Fibroblast of lung (primary cell): ENCODE measurements at regions not wholly inside any gene's neighbourhood (a gene's known extent, or its start where the extent isn't known, plus 50 kb on each side); places are given as distances from the start of the nearest gene placed in this dataset.

Source experiments
- DNase-seq, 2 donors: peaks; one replicate each; pipeline versions ENCODE4 v3.0.0 to v3.0.0-alpha.2; 2010; ENCODE audit warnings: low read depth in 2 of 2
- H2AFZ ChIP-seq: 2 replicates; pipeline ENCODE4 v1.5.1; 2012; ENCODE audit warnings: low read length, control low read depth, inconsistent platforms
- H3K27ac ChIP-seq: 2 replicates; pipeline ENCODE4 v1.5.1; 2011; ENCODE audit warnings: low read length, control low read depth; ENCODE audit not compliant: insufficient read depth
- H3K27me3 ChIP-seq: 2 replicates; pipeline ENCODE4 v1.5.1; 2011; ENCODE audit warnings: mild to moderate bottlenecking, low read length; ENCODE audit not compliant: control insufficient read depth, insufficient read depth
- H3K36me3 ChIP-seq: 2 replicates; pipeline ENCODE4 v1.5.1; 2011; ENCODE audit warnings: low read length; ENCODE audit not compliant: control insufficient read depth, insufficient read depth
- H3K4me1 ChIP-seq: 2 replicates; pipeline ENCODE4 v1.5.1; 2011; ENCODE audit warnings: low read length; ENCODE audit not compliant: control insufficient read depth, insufficient read depth; ENCODE audit errors: extremely low read depth
- H3K4me2 ChIP-seq: 2 replicates; pipeline ENCODE4 v1.5.1; 2011; ENCODE audit warnings: low read length, control low read depth; ENCODE audit not compliant: insufficient read depth; ENCODE audit errors: extremely low read depth
- H3K4me3 ChIP-seq, 4 experiments: fragments of 200-600 bp in 1 of 4; sonication (generic) in 1 of 4; replicated peaks in 1 of 4; 2 replicates each; pipeline ENCODE4 v1.5.1; 2011 to 2016; ENCODE audit warnings: low read length in 4 of 4, low read depth in 3 of 4, mild to moderate bottlenecking in 3 of 4, control low read depth in 2 of 4, inconsistent platforms in 1 of 4, mixed read lengths in 1 of 4; ENCODE audit not compliant: insufficient read depth in 1 of 4; ENCODE audit errors: control extremely low read depth in 1 of 4
- H3K79me2 ChIP-seq: 2 replicates; pipeline ENCODE4 v1.5.1; 2012; ENCODE audit warnings: mild to moderate bottlenecking, low read length, inconsistent platforms; ENCODE audit not compliant: control insufficient read depth, insufficient read depth
- H3K9ac ChIP-seq: 2 replicates; pipeline ENCODE4 v1.5.1; 2011; ENCODE audit warnings: mild to moderate bottlenecking, low read length, control low read depth; ENCODE audit not compliant: insufficient read depth
- H3K9me3 ChIP-seq: 2 replicates; pipeline ENCODE4 v1.5.1; 2012; ENCODE audit warnings: low read depth, low read length; ENCODE audit not compliant: control insufficient read depth, insufficient read depth
- H4K20me1 ChIP-seq: 2 replicates; pipeline ENCODE4 v1.5.1; 2011; ENCODE audit warnings: low read length; ENCODE audit not compliant: control insufficient read depth, insufficient read depth; ENCODE audit errors: extremely low read depth
- CTCF ChIP-seq, 2 donors: IDR thresholded peaks in 1 of 2; conservative IDR thresholded peaks in 1 of 2; 1 replicate in 1 of 2; 2 replicates in 1 of 2; pipeline ENCODE4 v1.5.1; 2011 to 2012; ENCODE audit warnings: low read length in 2 of 2, control low read depth in 1 of 2, inconsistent platforms in 1 of 2, low read depth in 1 of 2, mild to moderate bottlenecking in 1 of 2
- EZH2 ChIP-seq: IDR thresholded peaks from 2 replicates; pipeline ENCODE4 v1.5.1; 2012; ENCODE audit warnings: low read length, control low read depth, mild to moderate bottlenecking; ENCODE audit errors: missing control alignments

GRCh38 chr13:88339271-88339741 is 668.1 kb downstream of the SLITRK5 start:
- no peak for DNase-seq

GRCh38 chr13:88345171-88345847 is 674.1 kb downstream of the SLITRK5 start:
- H3K9ac ChIP-seq: no peak overlapping the region
- no peaks in the 10 kb centered on the region for H3K27me3 ChIP-seq
- no peaks in the 10 kb centered on the region for H3K36me3 ChIP-seq
- TF ChIP-seq CTCF (conservative IDR thresholded peaks at IDR 0.05 in 1 of 2, IDR thresholded peaks at IDR 0.05 in 1 of 2; ENCODE audit: low read depth in 1 of 2, low read length in 2 of 2) (no peak), EZH2 (no peak)
- no peak overlapping the region for H3K4me2 ChIP-seq
- no peaks in the 10 kb centered on the region for H4K20me1 ChIP-seq
- no peak overlapping the region for H2AFZ ChIP-seq
- no peaks in the 10 kb centered on the region for H3K79me2 ChIP-seq
- H3K9me3 ChIP-seq: no peaks in the 10 kb centered on the region
- H3K4me1 ChIP-seq: no peaks in the 10 kb centered on the region
- H3K27ac ChIP-seq: no peak overlapping the region
- no peak for DNase-seq
- H3K4me3 ChIP-seq: no peak overlapping the region

More at GRCh38 chr13:88339271-88339741, 668.1 kb downstream of the SLITRK5 start:
- H3K36me3 ChIP-seq: no peaks in the 10 kb centered on the region
- H3K9ac ChIP-seq: no peak overlapping the region
- H3K27me3 ChIP-seq: no peaks in the 10 kb centered on the region
- H3K4me2 ChIP-seq: no peak overlapping the region
- H4K20me1 ChIP-seq: no peaks in the 10 kb centered on the region
- no peak overlapping the region for H3K27ac ChIP-seq
- H3K4me1 ChIP-seq: no peaks in the 10 kb centered on the region
- no peaks in the 10 kb centered on the region for H3K79me2 ChIP-seq
- H3K4me3 ChIP-seq: no peak overlapping the region
- H2AFZ ChIP-seq: no peak overlapping the region
- H3K9me3 ChIP-seq: no peaks in the 10 kb centered on the region
- no peak for TF ChIP-seq CTCF (conservative IDR thresholded peaks at IDR 0.05 in 1 of 2, IDR thresholded peaks at IDR 0.05 in 1 of 2; ENCODE audit: low read depth in 1 of 2, low read length in 2 of 2)
- TF ChIP-seq EZH2: no peak

GRCh38 chr13:88360761-88361160 is 689.6 kb downstream of the SLITRK5 start:
- Histone ChIP-seq H3K27me3 (no peaks in the 10 kb centered on the region), H3K4me1 (no peaks in the 10 kb centered on the region), H3K79me2 (no peaks in the 10 kb centered on the region), H3K36me3 (no peaks in the 10 kb centered on the region), H3K4me3 (no peak overlapping the region), H3K27ac (no peak overlapping the region), H4K20me1 (no peaks in the 10 kb centered on the region), H2AFZ (no peak overlapping the region), H3K9ac (no peak overlapping the region), H3K4me2 (no peak overlapping the region), H3K9me3 (no peaks in the 10 kb centered on the region)
- DNase-seq: no peak
- TF ChIP-seq CTCF (conservative IDR thresholded peaks at IDR 0.05 in 1 of 2, IDR thresholded peaks at IDR 0.05 in 1 of 2; ENCODE audit: low read depth in 1 of 2, low read length in 2 of 2) (no peak), EZH2 (no peak)
